HUES6 (cell line): ENCODE measurements at regions not wholly inside any gene's neighbourhood (a gene's known extent, or its start where the extent isn't known, plus 50 kb on each side); places are given as distances from the start of the nearest gene placed in this dataset.
"Not testable (repeated sequence)": the region's sequence is repeated elsewhere in the genome, so short reads cannot be mapped to it uniquely, and the experiment has no call there.

Experiments used
- H3K27ac ChIP-seq: 2 replicates; pipeline ENCODE4 v1.7.0; 2013; ENCODE audit warnings: low read depth, mild to moderate bottlenecking, low read length, inconsistent platforms
- H3K27me3 ChIP-seq: 2 replicates; pipeline ENCODE4 v1.6.1; 2013; ENCODE audit warnings: low read length; ENCODE audit not compliant: control insufficient read depth, insufficient read depth
- H3K36me3 ChIP-seq: 2 replicates; pipeline ENCODE4 v1.6.1; 2013; ENCODE audit warnings: low read length; ENCODE audit not compliant: control insufficient read depth, insufficient read depth
- H3K4me1 ChIP-seq: 2 replicates; pipeline ENCODE4 v1.6.1; 2013; ENCODE audit warnings: low read length; ENCODE audit not compliant: control insufficient read depth, insufficient read depth
- H3K4me3 ChIP-seq: 2 replicates; pipeline ENCODE4 v1.5.1; 2013; ENCODE audit warnings: low read depth, low read length
- H3K9ac ChIP-seq: one replicate; pipeline ENCODE4 v1.6.1; 2013; ENCODE audit warnings: mild to moderate bottlenecking, low read length
- H3K9me3 ChIP-seq: 2 replicates; pipeline ENCODE4 v1.6.1; 2013; ENCODE audit warnings: low read depth, low read length; ENCODE audit not compliant: control insufficient read depth, insufficient read depth

DNA sequence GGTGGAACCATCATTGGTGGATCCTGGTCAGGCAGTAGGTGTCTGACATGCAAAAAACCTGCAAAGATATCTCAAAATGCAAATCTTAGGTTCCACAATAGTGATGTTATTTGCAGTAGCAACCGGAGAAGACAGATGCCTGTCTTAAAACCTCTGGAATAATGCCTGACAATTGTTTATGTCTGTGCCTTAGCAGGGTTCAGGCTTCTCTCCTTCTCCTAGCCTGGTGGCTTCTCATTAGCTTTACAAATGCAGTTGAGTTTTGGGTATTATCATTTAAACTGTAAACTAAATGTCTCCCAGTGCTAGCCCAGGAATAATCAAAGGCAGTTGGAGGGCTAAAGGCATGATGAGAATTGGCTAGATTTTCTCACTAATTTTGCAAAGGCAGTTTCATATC lies 146.3 kb upstream of the NRG3 start:
- Histone ChIP-seq H3K27ac (no peak overlapping the region), H3K9me3 (peaks cover 25% of the 10 kb centered on the region), H3K27me3 (no peaks in the 10 kb centered on the region), H3K4me1 (peaks cover 12% of the 10 kb centered on the region; the same call in 1 of the 2 replicates), H3K4me3 (no peak overlapping the region), H3K9ac (no peak overlapping the region), H3K36me3 (no peaks in the 10 kb centered on the region)

DNA sequence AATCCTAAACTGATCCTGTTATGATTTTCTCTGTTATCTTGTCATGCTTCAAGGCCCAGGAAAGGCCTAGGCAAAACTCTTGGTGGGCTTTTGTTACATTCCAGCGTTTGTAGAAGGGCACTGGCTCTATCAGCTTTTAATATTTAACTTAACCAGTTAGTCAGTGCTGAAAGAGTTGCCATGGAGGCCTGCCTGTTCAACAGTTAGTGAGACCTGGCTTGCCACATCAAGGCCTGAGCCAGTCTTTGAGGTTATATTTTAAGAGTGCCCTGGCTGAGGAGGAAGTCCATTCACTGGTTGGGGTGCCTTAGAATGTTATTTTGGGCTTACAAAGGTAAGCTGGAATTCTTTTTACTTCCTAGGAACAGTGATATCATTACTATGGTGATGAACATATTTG lies 144.1 kb upstream of the NRG3 start:
- Histone ChIP-seq H3K4me1 (peaks cover 12% of the 10 kb centered on the region; the same call in 1 of the 2 replicates), H3K36me3 (no peaks in the 10 kb centered on the region), H3K9me3 (peaks cover 20% of the 10 kb centered on the region), H3K27ac (no peak overlapping the region), H3K4me3 (no peak overlapping the region), H3K27me3 (no peaks in the 10 kb centered on the region), H3K9ac (no peak overlapping the region)

DNA sequence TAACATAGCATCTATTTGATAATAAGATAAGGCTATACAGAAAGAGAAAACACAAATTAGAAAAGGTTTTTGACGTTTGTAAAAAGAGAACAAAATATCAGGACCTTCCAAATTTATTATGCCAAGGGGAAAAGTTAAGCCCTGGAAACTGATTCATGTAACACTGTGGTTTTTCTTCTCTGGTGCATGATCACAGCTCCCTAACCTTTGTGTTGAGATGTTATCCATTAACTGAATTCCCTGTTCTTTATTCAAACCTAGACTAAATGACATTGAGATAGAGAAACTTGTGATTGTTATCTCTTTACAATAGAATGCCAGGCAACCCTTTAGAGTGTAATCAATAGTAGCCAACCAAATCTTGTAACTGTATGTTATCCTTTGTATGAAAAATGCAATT lies 141.5 kb upstream of the NRG3 start:
- no peaks in the 10 kb centered on the region for H3K27me3 ChIP-seq
- H3K36me3 ChIP-seq = no peaks in the 10 kb centered on the region
- no peak overlapping the region for H3K4me3 ChIP-seq
- no peak overlapping the region for H3K9ac ChIP-seq
- H3K4me1 ChIP-seq = peaks cover 8% of the 10 kb centered on the region; the same call in 1 of the 2 replicates
- H3K27ac ChIP-seq = no peak overlapping the region
- peaks cover 14% of the 10 kb centered on the region for H3K9me3 ChIP-seq

DNA sequence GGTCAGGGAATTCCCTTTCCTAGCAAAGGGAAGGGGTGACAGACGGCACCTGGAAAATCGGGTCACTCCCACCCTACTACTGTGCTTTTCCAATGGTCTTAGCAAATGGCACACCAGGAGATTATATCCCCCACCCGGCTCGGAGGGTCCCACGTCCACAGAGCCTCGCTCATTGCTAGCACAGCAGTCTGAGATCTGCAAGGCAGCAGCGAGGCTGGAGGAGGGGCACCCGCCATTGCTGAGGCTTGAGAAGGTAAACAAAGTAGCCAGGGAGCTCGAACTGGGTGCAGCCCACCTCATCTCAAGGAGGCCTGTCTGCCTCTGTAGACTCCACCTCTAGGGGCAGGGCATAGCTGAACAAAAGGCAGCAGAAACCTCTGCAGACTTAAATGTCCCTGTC lies 139.8 kb upstream of the NRG3 start:
- H3K9me3 ChIP-seq = peaks cover 14% of the 10 kb centered on the region

DNA sequence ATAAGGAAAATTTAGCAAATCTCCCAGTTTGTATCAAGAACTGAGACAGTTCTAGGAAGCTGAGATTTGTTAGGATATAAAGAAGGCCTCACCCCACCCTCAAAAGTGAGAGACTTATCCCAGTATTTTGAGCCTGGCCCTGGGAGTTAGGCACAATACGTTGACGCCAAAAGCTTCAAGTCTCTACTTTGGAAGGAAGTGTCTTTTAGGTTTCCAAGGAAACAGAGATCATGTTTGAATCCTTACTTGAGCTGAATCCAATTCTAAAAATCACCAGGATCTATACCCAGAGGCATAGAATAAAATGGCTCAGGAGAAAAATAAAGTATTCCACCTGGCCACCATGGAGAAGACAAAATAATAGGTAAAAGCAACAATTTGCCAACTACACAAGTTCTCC lies 115.9 kb upstream of the NRG3 start:
- Histone ChIP-seq H3K9ac (no peak overlapping the region), H3K36me3 (no peaks in the 10 kb centered on the region), H3K4me3 (no peak overlapping the region), H3K27ac (no peak overlapping the region), H3K9me3 (no peaks in the 10 kb centered on the region), H3K27me3 (no peaks in the 10 kb centered on the region), H3K4me1 (no peaks in the 10 kb centered on the region)

More for the DNA sequence above, 139.8 kb upstream of the NRG3 start:
- not testable (repeated sequence) for H3K27me3 ChIP-seq, H3K4me1 ChIP-seq, H3K27ac ChIP-seq, H3K9ac ChIP-seq, H3K4me3 ChIP-seq, H3K36me3 ChIP-seq

DNA sequence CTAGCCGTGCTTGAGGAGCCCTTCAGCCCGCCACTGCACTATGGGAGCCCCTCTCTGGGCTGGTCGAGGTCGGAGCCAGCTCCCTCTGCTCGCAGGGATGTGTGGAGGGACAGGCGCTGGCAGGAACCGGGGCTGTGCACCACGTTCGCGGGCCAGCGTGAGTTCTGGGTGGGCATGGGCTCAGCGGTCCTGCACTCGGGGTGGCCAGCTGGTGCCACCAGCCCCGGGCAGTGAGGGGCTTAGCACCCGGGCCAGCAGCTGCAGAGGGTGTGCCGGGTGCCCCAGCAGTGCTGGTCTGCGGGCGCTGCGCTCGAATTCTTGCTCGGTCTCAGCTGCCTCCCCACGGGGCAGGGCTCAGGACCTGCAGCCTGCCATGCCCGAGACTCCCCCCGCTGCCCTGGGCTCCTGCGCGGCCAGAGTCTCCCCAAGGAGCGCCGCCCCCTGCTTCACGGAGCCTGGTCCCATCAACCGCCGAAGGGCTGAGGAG lies 90.8 kb upstream of the NRG3 start:
- H3K27me3 ChIP-seq = no peaks in the 10 kb centered on the region
- peaks cover 22% of the 10 kb centered on the region; the same call in 1 of the 2 replicates for H3K9me3 ChIP-seq
- H3K27ac ChIP-seq = no peak overlapping the region
- H3K36me3 ChIP-seq = no peaks in the 10 kb centered on the region
- no peak overlapping the region for H3K9ac ChIP-seq
- H3K4me1 ChIP-seq = no peaks in the 10 kb centered on the region
- no peak overlapping the region for H3K4me3 ChIP-seq

DNA sequence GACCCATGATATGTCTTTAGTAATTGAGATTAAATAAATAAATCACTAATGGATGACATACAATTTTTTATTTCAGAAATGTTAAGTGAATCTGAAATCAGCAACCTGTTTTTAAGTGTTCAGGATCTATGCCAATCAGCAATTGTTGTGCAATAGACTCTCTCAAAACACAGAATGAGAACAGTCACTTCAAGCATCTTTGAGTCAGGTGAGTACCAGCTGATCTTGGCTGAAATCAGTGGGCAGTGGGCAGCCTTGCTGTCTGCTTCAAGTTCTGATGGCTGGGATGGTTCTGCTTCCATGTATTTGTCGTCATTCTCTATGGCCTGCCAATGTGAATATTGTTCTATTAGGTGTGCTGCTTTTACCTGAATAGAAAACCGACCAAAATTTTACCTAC lies 82.3 kb upstream of the NRG3 start:
- no peaks in the 10 kb centered on the region for H3K4me1 ChIP-seq
- H3K27me3 ChIP-seq = no peaks in the 10 kb centered on the region
- H3K36me3 ChIP-seq = no peaks in the 10 kb centered on the region
- H3K9ac ChIP-seq = no peak overlapping the region
- H3K27ac ChIP-seq = no peak overlapping the region
- no peak overlapping the region for H3K4me3 ChIP-seq
- no peaks in the 10 kb centered on the region for H3K9me3 ChIP-seq

DNA sequence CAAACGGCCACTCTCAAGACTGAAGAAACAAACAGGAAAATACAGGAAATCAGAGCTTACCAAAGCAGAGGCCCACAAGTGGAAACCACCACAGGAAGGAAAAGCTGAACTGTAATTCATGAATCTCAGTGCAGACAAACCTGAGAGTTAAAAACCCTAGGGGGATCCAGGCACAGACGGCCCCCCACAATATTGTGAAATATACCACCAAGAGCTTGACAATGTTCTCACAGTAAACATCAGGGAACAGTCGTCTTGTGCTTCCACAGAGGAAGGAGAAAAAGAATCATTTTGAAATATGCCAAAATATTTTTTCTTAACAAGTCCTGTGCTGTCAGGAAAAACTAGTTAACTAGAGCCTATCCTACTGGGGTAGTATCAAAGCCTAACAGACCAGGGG lies 68.2 kb upstream of the NRG3 start:
- H3K9me3 ChIP-seq = peaks cover 14% of the 10 kb centered on the region; the same call in 1 of the 2 replicates
- no peak overlapping the region for H3K9ac ChIP-seq

DNA sequence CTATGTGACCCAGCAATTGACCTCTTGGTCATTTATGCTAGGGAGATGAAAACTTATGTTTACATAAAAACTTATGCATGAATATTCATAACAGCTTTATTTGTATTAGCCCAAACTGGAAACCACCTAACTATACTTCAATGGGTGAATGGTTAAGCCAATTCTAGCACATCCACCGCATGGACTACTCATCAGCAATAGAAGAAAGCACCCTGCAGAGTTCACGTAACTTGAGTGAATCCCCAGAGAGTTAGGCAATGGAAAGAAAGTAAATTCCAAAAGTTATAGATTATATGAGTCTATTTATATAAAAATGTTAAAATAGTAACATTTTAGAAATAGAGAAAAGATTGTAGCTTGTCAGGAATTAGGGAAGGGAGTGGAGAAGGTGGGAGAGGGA lies 60.2 kb upstream of the NRG3 start:
- H3K4me1 ChIP-seq = no peaks in the 10 kb centered on the region
- H3K36me3 ChIP-seq = no peaks in the 10 kb centered on the region
- no peaks in the 10 kb centered on the region for H3K27me3 ChIP-seq
- H3K9me3 ChIP-seq = peaks cover 8% of the 10 kb centered on the region; the same call in 1 of the 2 replicates
- H3K27ac ChIP-seq = no peak overlapping the region
- no peak overlapping the region for H3K4me3 ChIP-seq
- no peak overlapping the region for H3K9ac ChIP-seq

More for the DNA sequence above, 68.2 kb upstream of the NRG3 start:
- H3K27ac ChIP-seq = no peak overlapping the region
- H3K36me3 ChIP-seq = no peaks in the 10 kb centered on the region
- no peaks in the 10 kb centered on the region for H3K4me1 ChIP-seq
- no peak overlapping the region for H3K4me3 ChIP-seq
- H3K27me3 ChIP-seq = no peaks in the 10 kb centered on the region

DNA sequence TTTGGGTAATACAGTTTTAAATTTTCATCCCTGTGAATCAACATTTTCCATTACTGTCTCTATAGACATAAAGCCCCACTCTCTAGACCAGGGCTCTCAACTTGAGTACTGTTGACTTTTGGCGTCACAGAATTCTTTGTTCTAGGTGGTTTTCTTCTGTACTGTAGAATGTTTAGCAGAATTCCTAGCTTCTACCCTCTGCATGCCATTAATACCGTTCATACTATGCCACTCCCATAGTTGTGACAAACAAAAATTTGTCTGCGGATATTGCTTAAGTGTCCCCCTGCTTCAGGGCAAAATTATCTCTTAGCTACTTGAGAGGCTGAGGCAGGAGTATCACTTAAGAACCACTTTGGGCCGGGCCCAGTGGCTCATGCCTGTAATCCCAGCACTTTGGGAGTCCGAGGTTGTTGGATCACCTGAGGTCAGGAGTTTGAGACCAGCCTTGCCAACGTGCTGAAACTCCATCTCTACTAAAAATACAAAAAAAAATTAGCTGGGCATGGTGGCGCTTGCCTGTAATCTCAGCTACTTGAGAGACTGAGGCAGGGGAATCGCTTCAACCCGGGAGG lies 57.3 kb upstream of the NRG3 start:
- no peak overlapping the region for H3K9ac ChIP-seq
- H3K4me3 ChIP-seq = no peak overlapping the region
- no peak overlapping the region for H3K27ac ChIP-seq
- H3K4me1 ChIP-seq = no peaks in the 10 kb centered on the region
- H3K27me3 ChIP-seq = no peaks in the 10 kb centered on the region
- H3K9me3 ChIP-seq = no peaks in the 10 kb centered on the region
- H3K36me3 ChIP-seq = no peaks in the 10 kb centered on the region

DNA sequence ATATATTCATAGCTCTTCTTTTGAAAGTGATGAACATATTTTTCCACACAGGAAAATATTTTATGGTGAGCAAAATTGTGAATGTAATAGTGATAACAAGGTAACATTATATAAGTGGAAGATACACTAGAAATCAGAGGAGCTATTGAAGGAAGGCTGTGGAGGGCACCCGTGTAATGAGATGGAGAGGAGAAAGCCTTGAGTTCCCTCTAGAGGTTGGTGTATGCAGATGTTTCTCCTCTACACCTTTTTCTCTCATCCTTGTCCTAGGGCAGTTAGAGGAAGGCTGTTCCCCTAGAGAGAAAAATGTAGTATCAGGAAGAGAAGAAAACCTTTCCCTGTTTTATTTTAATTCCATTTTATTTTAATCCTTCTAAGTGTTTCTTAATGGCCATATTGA lies 54.6 kb upstream of the NRG3 start:
- Histone ChIP-seq H3K27me3 (no peaks in the 10 kb centered on the region), H3K4me1 (no peaks in the 10 kb centered on the region), H3K27ac (no peak overlapping the region), H3K9me3 (no peaks in the 10 kb centered on the region), H3K4me3 (no peak overlapping the region), H3K9ac (no peak overlapping the region), H3K36me3 (no peaks in the 10 kb centered on the region)
